HG03159 (cell line): ENCODE measurements at regions not wholly inside any gene's neighbourhood (a gene's known extent, or its start where the extent isn't known, plus 50 kb on each side); places are given as distances from the start of the nearest gene placed in this dataset.
A peak's percentile ranks its signal among the peaks of the same experiment; 100 is the strongest.
"Not testable (repeated sequence)": the region's sequence is repeated elsewhere in the genome, so short reads cannot be mapped to it uniquely, and the experiment has no call there.

Experiments
- ATAC-seq: cut with Tn5 transposase; IDR thresholded peaks from one replicate; pipeline ENCODE4 v1.9.1; 2021; ENCODE audit warnings: mild to moderate bottlenecking, moderate library complexity; ENCODE audit not compliant: unreplicated experiment

GRCh38 chr12:16884819-16885218 is 278.9 kb upstream of the LMO3 start:
- no peak for ATAC-seq

GRCh38 chr12:16884056-16884455 is 278.1 kb upstream of the LMO3 start:
- ATAC-seq: peak; percentile 92

- no peak for ATAC-seq
Measured at GRCh38 chr12:16881986-16882570, 276.1 kb upstream of the LMO3 start.

GRCh38 chr12:16880864-16881285 is 274.9 kb upstream of the LMO3 start:
- no peak for ATAC-seq

GRCh38 chr12:16870845-16871244 is 264.9 kb upstream of the LMO3 start:
- ATAC-seq: no peak

- ATAC-seq: no peak
Measured at GRCh38 chr12:16863742-16864141, 257.8 kb upstream of the LMO3 start.

GRCh38 chr12:16857456-16857923 is 251.5 kb upstream of the LMO3 start:
- ATAC-seq: peak; percentile 98

- ATAC-seq: no peak
Measured at GRCh38 chr12:16854465-16854864, 248.5 kb upstream of the LMO3 start.

GRCh38 chr12:16849473-16849872 is 243.5 kb upstream of the LMO3 start:
- no peak for ATAC-seq

- ATAC-seq: no peak
Measured at GRCh38 chr12:16844875-16845274, 238.9 kb upstream of the LMO3 start.

GRCh38 chr12:16833376-16834015 is 227.5 kb upstream of the LMO3 start:
- ATAC-seq: peak; percentile 86

- ATAC-seq: no peak
Measured at GRCh38 chr12:16828891-16829290, 222.9 kb upstream of the LMO3 start.

- ATAC-seq: no peak
Measured at GRCh38 chr12:16807731-16808130, 201.8 kb upstream of the LMO3 start.

GRCh38 chr12:16796168-16796567 is 190.2 kb upstream of the LMO3 start:
- ATAC-seq: no peak

GRCh38 chr12:16789204-16789790 is 183.3 kb upstream of the LMO3 start:
- ATAC-seq: peak; percentile 78

GRCh38 chr12:16788506-16789203 is 182.7 kb upstream of the LMO3 start:
- no peak for ATAC-seq

GRCh38 chr12:16785953-16786352 is 180.0 kb upstream of the LMO3 start:
- ATAC-seq: no peak

- no peak for ATAC-seq
Measured at GRCh38 chr12:16785524-16785923, 179.6 kb upstream of the LMO3 start.

GRCh38 chr12:16769129-16769528 is 163.2 kb upstream of the LMO3 start:
- not testable (repeated sequence) for ATAC-seq

- ATAC-seq: no peak
Measured at GRCh38 chr12:16766736-16767135, 160.8 kb upstream of the LMO3 start.

- ATAC-seq: no peak
Measured at GRCh38 chr12:16763901-16764300, 157.9 kb upstream of the LMO3 start.
